Ascending aorta (tissue), 2 donors: ENCODE measurements at regions not wholly inside any gene's neighbourhood (a gene's known extent, or its start where the extent isn't known, plus 50 kb on each side); places are given as distances from the start of the nearest gene placed in this dataset.

ENCODE experiments used
- DNase-seq, 2 donors: peaks; one replicate each; pipeline ENCODE4 v3.0.0-alpha.2; 2019; ENCODE audit warnings: low spot score in 2 of 2
- H3K27ac ChIP-seq, 2 donors: fragments of 200-600 bp; sonication (generic); one replicate each; pipeline ENCODE4 v1.5.1; 2016 to 2017; ENCODE audit warnings: mild to moderate bottlenecking in 1 of 2
- H3K27me3 ChIP-seq: fragments of 200-600 bp; sonication (generic); one replicate; pipeline ENCODE4 v1.5.1; 2017
- H3K36me3 ChIP-seq, 2 donors: fragments of 200-600 bp; sonication (generic); one replicate each; pipeline ENCODE4 v1.5.1; 2016
- H3K4me1 ChIP-seq, 2 donors: fragments of 200-600 bp; sonication (generic); one replicate each; pipeline ENCODE4 v1.5.1; 2016 to 2017; ENCODE audit warnings: mild to moderate bottlenecking in 1 of 2
- H3K4me3 ChIP-seq, 2 donors: fragments of 200-600 bp; sonication (generic); one replicate each; pipeline ENCODE4 v1.5.1; 2016 to 2017; ENCODE audit warnings: mild to moderate bottlenecking in 1 of 2
- H3K9me3 ChIP-seq, 2 donors: fragments of 200-600 bp; sonication (generic); one replicate each; pipeline ENCODE4 v1.5.1; 2016
- intact Hi-C: fragments of 100-400 bp; cut with DNase I; formaldehyde crosslinking; loops from one replicate; pipeline ENCODE4 v1.15.1; 2023
- TF ChIP-seq, protein P1 (sequence below), 3 experiments: fragments of 200-600 bp in 2 of 3; fragments of 450-650 bp in 1 of 3; sonication (generic) in 2 of 3; IDR thresholded peaks; one replicate each; pipeline ENCODE4 v1.5.1; 2016 to 2019; ENCODE audit warnings: antibody characterized with exemption in 3 of 3, mild to moderate bottlenecking in 1 of 3, moderate library complexity in 1 of 3

DNA sequence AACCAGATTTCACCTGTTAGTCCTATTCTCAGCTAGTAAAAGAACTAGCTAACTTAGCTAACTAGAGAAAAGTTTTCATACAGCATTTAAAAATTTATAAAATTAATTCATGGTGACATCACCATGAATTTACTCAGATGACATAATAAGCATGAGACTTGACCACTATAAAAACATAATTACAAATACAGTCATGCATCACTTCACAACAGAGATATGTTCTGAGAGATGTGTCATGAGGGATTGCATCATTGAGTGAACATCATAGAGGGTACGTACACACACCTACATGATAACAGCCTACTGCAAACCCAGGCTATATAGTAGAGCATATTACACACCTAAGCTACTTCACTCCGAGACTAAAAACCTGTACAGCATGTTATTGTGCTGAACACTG is 481.3 kb upstream of the CHAC2 start:
- Histone ChIP-seq H3K4me1 (no peaks in the 10 kb centered on the region), H3K4me3 (no peak overlapping the region), H3K27ac (no peak overlapping the region), H3K36me3 (no peaks in the 10 kb centered on the region), H3K9me3 (no peaks in the 10 kb centered on the region), H3K27me3 (no peaks in the 10 kb centered on the region)
- intact Hi-C loops = no loop called here
- TF ChIP-seq, protein P1, sequence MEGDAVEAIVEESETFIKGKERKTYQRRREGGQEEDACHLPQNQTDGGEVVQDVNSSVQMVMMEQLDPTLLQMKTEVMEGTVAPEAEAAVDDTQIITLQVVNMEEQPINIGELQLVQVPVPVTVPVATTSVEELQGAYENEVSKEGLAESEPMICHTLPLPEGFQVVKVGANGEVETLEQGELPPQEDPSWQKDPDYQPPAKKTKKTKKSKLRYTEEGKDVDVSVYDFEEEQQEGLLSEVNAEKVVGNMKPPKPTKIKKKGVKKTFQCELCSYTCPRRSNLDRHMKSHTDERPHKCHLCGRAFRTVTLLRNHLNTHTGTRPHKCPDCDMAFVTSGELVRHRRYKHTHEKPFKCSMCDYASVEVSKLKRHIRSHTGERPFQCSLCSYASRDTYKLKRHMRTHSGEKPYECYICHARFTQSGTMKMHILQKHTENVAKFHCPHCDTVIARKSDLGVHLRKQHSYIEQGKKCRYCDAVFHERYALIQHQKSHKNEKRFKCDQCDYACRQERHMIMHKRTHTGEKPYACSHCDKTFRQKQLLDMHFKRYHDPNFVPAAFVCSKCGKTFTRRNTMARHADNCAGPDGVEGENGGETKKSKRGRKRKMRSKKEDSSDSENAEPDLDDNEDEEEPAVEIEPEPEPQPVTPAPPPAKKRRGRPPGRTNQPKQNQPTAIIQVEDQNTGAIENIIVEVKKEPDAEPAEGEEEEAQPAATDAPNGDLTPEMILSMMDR (IDR thresholded peaks at IDR 0.05) = no peak
- no peak for DNase-seq

DNA sequence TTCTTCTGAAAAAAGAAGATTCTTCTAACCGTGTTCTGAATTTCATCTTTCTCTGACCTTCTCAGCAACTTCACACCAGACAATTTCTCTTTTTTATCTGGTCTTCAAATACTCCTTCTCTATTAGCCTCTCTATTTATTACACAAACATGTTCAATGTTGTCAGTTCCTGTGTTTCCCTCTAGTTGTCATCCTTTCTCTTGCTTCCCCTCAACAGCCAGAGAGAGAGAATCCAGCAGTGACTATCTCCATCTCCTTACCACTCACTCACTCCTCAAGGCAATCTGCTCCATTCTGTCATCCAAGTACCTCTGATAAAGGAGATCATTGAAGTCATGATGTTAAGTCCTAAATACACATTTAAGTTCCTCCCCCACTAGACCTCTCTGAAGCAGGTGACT is 491.9 kb upstream of the CHAC2 start:
- no peaks in the 10 kb centered on the region for H3K9me3 ChIP-seq

DNA sequence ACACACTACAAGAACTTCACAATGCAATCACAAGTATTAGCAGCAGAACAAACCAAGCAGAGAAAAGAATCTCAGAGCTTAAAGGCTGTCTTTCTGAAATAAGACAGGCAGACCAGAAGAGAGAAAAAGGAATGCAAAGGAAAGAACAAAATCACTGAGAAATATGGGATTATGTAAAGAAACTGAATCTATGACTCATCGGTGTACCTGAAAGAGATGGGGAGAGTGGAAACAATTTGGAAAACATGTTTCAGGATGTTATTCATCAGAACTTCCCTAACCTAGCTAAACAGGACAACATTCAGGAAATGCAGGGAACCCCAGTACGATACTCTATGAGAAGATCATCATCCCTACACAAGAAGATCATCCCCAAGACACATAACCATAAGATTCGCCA is 499.0 kb upstream of the CHAC2 start:
- TF ChIP-seq, protein P1 (IDR thresholded peaks at IDR 0.05) = no peak
- Histone ChIP-seq H3K27me3 (no peaks in the 10 kb centered on the region), H3K9me3 (no peaks in the 10 kb centered on the region), H3K36me3 (no peaks in the 10 kb centered on the region), H3K4me3 (no peak overlapping the region), H3K27ac (no peak overlapping the region), H3K4me1 (no peaks in the 10 kb centered on the region)
- DNase-seq = no peak
- intact Hi-C loops = no loop called here

More for the DNA sequence above, 491.9 kb upstream of the CHAC2 start:
- TF ChIP-seq, protein P1 (IDR thresholded peaks at IDR 0.05) = no peak
- Histone ChIP-seq H3K4me1 (no peaks in the 10 kb centered on the region), H3K27me3 (no peaks in the 10 kb centered on the region), H3K27ac (no peak overlapping the region), H3K4me3 (no peak overlapping the region), H3K36me3 (no peaks in the 10 kb centered on the region)
- no peak for DNase-seq
- intact Hi-C loops = no loop called here

DNA sequence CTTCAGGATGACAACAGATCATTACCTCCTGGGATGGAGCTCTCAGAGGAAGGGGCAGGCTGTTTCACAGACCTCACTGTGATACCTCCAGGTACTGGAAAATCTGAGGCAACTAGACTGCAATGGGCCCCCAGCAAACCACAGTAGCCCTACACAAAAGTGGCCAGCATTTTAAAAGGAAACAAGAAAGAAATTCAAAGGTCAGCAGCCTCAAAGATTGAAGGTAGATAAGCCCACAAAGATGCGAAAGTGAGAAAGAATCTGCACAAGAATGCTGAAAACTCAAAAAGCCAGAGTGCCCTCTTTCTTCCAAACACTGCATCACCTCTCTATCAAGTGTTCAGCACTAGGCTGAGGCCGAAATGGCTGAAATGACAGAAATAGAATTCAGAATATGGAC is 499.5 kb upstream of the CHAC2 start:
- H3K4me3 ChIP-seq = no peak overlapping the region

DNA sequence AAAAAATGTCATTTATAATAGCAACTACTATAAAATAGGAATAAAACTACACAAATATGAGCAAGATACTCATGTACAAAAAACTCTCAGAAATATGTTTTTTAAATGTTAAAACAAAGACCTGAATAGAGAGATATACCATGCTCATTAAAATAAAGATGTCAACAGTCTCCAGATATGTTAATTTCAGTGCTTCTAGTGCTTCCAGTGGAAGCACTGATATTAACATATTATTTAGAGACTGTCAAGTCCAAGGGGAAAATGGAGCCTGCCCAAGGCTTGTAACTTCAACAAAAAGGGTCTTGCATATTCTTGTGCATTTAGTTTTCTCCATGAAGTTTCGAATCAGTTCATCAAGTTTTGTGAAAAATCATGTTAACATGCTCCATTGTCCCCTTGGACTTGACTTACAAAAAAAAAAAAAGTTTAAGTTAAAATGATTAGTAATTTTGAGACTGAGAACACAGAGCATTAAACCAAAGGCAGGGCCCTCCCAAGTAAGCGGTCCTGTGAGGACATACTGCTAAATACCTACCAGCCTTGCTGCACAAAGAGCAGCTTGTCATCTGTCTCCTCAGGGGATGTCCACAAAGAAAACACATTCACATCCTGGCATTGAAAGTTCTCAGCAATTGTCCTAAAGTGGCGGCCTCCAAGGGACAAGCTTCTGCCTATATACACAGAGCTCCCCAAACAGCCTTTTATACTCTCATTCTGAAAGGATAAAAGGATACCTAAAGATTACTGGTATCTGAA is 501.9 kb upstream of the CHAC2 start:
- Histone ChIP-seq H3K4me1 (no peaks in the 10 kb centered on the region), H3K27ac (no peak overlapping the region), H3K36me3 (no peaks in the 10 kb centered on the region), H3K4me3 (no peak overlapping the region), H3K9me3 (no peaks in the 10 kb centered on the region), H3K27me3 (no peaks in the 10 kb centered on the region)
- no peak for DNase-seq
- TF ChIP-seq, protein P1 (IDR thresholded peaks at IDR 0.05) = no peak
- intact Hi-C loops = no loop called here

More for the DNA sequence above, 499.5 kb upstream of the CHAC2 start:
- TF ChIP-seq, protein P1 (IDR thresholded peaks at IDR 0.05) = no peak
- no peaks in the 10 kb centered on the region for H3K9me3 ChIP-seq
- H3K27me3 ChIP-seq = no peaks in the 10 kb centered on the region
- intact Hi-C loops = no loop called here
- H3K4me1 ChIP-seq = no peaks in the 10 kb centered on the region
- no peak overlapping the region for H3K27ac ChIP-seq
- no peak for DNase-seq
- no peaks in the 10 kb centered on the region for H3K36me3 ChIP-seq
